GM12865 (cell line): ENCODE measurements at regions not wholly inside any gene's neighbourhood (a gene's known extent, or its start where the extent isn't known, plus 50 kb on each side); places are given as distances from the start of the nearest gene placed in this dataset.
"Not testable (repeated sequence)": the region's sequence is repeated elsewhere in the genome, so short reads cannot be mapped to it uniquely, and the experiment has no call there.

Experiments used
- DNase-seq: peaks from one replicate; pipeline ENCODE4 v3.0.0; 2010; ENCODE audit warnings: low read depth
- H3K4me3 ChIP-seq: 2 replicates; pipeline ENCODE4 v1.5.1; 2011; ENCODE audit warnings: mild to moderate bottlenecking, low read depth, low read length, control low read depth
- CTCF ChIP-seq: IDR thresholded peaks from 2 replicates; pipeline ENCODE4 v1.5.1; 2011; ENCODE audit warnings: low read length, control low read depth, low read depth, inconsistent platforms; ENCODE audit not compliant: insufficient read depth; ENCODE audit errors: missing control alignments

GRCh38 chr21:35163411-35163810 is 114.3 kb upstream of the RUNX1 start:
- DNase-seq, result no peak
- TF ChIP-seq CTCF, result no peak

GRCh38 chr21:35162831-35163230 is 113.7 kb upstream of the RUNX1 start:
- no peak for DNase-seq
- H3K4me3 ChIP-seq, result no peak overlapping the region
- no peak for TF ChIP-seq CTCF

More at GRCh38 chr21:35163411-35163810, 114.3 kb upstream of the RUNX1 start:
- H3K4me3 ChIP-seq, result no peak overlapping the region

GRCh38 chr21:35159881-35160280 is 110.8 kb upstream of the RUNX1 start:
- TF ChIP-seq CTCF, result no peak
- DNase-seq, result no peak

GRCh38 chr21:35157374-35157773 is 108.3 kb upstream of the RUNX1 start:
- not testable (repeated sequence) for DNase-seq

More at GRCh38 chr21:35159881-35160280, 110.8 kb upstream of the RUNX1 start:
- no peak overlapping the region for H3K4me3 ChIP-seq

GRCh38 chr21:35156293-35157278 is 107.5 kb upstream of the RUNX1 start:
- no peak overlapping the region for H3K4me3 ChIP-seq
- DNase-seq, result no peak
- no peak for TF ChIP-seq CTCF

More at GRCh38 chr21:35157374-35157773, 108.3 kb upstream of the RUNX1 start:
- not testable (repeated sequence) for H3K4me3 ChIP-seq

- H3K4me3 ChIP-seq, result no peak overlapping the region
- TF ChIP-seq CTCF, result no peak
- DNase-seq, result no peak
These were observed 105.7 kb upstream of the RUNX1 start for GRCh38 chr21:35154788-35155187.

GRCh38 chr21:35153671-35154070 is 104.6 kb upstream of the RUNX1 start:
- TF ChIP-seq CTCF, result no peak
- H3K4me3 ChIP-seq, result no peak overlapping the region
- DNase-seq, result no peak
